GM21576 (cell line): ENCODE measurements at regions not wholly inside any gene's neighbourhood (a gene's known extent, or its start where the extent isn't known, plus 50 kb on each side); places are given as distances from the start of the nearest gene placed in this dataset.
"Not testable (repeated sequence)": the region's sequence is repeated elsewhere in the genome, so short reads cannot be mapped to it uniquely, and the experiment has no call there.

Experiments used
- ATAC-seq: cut with Tn5 transposase; IDR thresholded peaks from one replicate; pipeline ENCODE4 v1.9.1; 2021; ENCODE audit warnings: mild to moderate bottlenecking, moderate library complexity; ENCODE audit not compliant: unreplicated experiment

GRCh38 chr13:34349091-34349722 is 531.3 kb downstream of the RFC3 start:
- no peak for ATAC-seq

- ATAC-seq, result no peak
Measured at GRCh38 chr13:34350671-34351070, 532.7 kb downstream of the RFC3 start.

GRCh38 chr13:34351134-34351533 is 533.2 kb downstream of the RFC3 start:
- ATAC-seq, result no peak

GRCh38 chr13:34352958-34353357 is 535.0 kb downstream of the RFC3 start:
- ATAC-seq, result no peak

- no peak for ATAC-seq
Measured at GRCh38 chr13:34356686-34357434, 538.9 kb downstream of the RFC3 start.

- no peak for ATAC-seq
Measured at GRCh38 chr13:34357435-34358232, 539.7 kb downstream of the RFC3 start.

GRCh38 chr13:34358811-34359513 is 541.0 kb downstream of the RFC3 start:
- ATAC-seq, result no peak

- no peak for ATAC-seq
Measured at GRCh38 chr13:34360702-34361101, 542.8 kb downstream of the RFC3 start.

- no peak for ATAC-seq
Measured at GRCh38 chr13:34361560-34361959, 543.6 kb downstream of the RFC3 start.

- no peak for ATAC-seq
Measured at GRCh38 chr13:34363266-34363665, 545.3 kb downstream of the RFC3 start.

GRCh38 chr13:34364633-34365032 is 546.7 kb downstream of the RFC3 start:
- no peak for ATAC-seq

- ATAC-seq, result no peak
Measured at GRCh38 chr13:34369931-34370330, 552.0 kb downstream of the RFC3 start.

- no peak for ATAC-seq
Measured at GRCh38 chr13:34371108-34371507, 553.2 kb downstream of the RFC3 start.

- no peak for ATAC-seq
Measured at GRCh38 chr13:34371645-34372395, 553.9 kb downstream of the RFC3 start.

GRCh38 chr13:34372581-34372980 is 554.6 kb downstream of the RFC3 start:
- ATAC-seq, result no peak

GRCh38 chr13:34376483-34376882 is 558.5 kb downstream of the RFC3 start:
- no peak for ATAC-seq

- no peak for ATAC-seq
Measured at GRCh38 chr13:34381228-34381627, 560.8 kb upstream of the NBEA start.

GRCh38 chr13:34383728-34384127 is 558.3 kb upstream of the NBEA start:
- no peak for ATAC-seq

- ATAC-seq, result not testable (repeated sequence)
Measured at GRCh38 chr13:34386229-34386628, 555.8 kb upstream of the NBEA start.

- no peak for ATAC-seq
Measured at GRCh38 chr13:34391076-34391475, 551.0 kb upstream of the NBEA start.
